ENCODE measurements at regions not wholly inside any gene's neighbourhood (a gene's known extent, or its start where the extent isn't known, plus 50 kb on each side); places are given as distances from the start of the nearest gene placed in this dataset.

DNA sequence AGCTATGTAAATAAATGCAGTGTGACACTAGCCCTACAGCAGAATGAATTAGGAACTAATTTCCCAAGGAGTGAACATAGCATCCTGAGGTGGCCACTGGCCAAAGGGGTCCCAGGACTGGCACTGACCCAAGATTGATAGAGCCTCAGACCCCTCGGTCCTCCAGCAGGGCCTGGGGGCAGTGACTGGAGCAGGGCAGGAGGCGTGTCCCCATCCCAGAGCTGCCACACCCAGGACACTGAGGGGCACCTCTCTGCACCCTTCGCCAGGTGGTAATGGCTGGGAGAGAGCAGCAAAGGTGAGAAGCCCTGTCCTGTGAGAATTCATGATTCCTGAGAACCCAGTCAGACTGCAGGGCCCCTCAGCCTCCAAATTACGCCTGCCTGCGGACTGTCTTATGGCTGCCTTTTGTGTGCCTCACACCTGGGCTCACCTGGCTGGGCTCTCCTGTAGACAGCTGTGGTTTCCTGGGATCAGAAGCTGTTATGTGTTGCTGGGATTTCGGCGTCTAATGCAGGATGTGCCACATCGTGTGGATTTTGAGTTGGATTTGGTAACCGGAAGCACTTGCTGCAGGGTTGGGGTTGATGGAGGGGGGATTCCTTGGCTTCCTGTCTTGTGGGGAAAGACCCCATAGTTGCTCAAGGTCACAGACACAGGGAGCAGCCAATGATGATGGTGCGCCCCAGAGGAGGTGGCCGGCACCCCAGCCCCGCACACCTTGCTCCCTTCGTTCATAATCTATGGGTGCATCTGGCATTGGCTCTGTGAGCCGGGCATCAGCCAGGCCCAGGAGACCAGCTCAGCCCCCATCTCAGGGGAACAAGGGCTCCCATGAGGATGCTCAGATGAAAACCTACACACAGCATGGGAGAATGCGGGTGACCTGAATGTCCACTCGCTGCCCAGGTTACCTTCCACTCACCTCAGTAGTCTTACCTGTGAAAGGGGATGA is 582.9 kb downstream of the BRD1 start:
- no peaks in the 10 kb centered on the region for H3K4me1 ChIP-seq (ENCODE audit: control insufficient read depth, insufficient read depth, low read length)
- no peaks in the 10 kb centered on the region for H3K9me3 ChIP-seq (ENCODE audit: control insufficient read depth, insufficient read depth, low read depth, low read length)
- H3K27ac ChIP-seq (ENCODE audit: extremely low read depth, low read depth, low read length) = no peak overlapping the region
- H3K4me3 ChIP-seq (ENCODE audit: low read depth, low read length) = no peak overlapping the region
- POLR2A ChIA-PET = no interaction called here
- no peaks in the 10 kb centered on the region for H3K36me3 ChIP-seq (ENCODE audit: control insufficient read depth in 2 of 2, insufficient read depth in 1 of 2, low read length in 2 of 2)
- no peak for TF ChIP-seq ZNF549 (tag by site-specific recombination; IDR thresholded peaks at IDR 0.05)
- CTCF ChIA-PET = interaction anchor here (0.6 to 0.7 kb wide), 2 partner anchors 58 to 60 kb away, joined by 3 to 4 read pairs; no protein-coding TSS in a partner anchor

DNA sequence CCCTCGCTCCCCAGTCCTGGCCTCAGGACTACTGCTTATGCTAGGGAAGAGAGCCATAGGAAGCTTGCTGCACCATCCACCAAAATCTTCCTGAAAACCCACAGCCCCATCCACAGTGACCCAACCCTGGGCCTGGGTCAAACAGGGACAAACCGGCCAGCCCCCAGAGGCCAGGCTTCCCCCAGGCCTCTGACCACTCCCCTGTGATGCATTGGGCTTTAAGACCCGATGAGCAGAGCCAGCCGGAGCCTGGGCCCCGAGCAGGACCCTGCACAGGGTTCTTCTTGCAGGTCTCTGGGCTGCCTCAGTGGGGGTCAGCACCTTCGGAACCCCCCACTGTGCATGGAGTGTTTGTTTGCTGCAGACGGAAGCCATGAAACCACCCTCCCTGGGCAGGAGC is 583.7 kb downstream of the BRD1 start:
- CTCF ChIA-PET = no interaction called here
- POLR2A ChIA-PET = no interaction called here
- Histone ChIP-seq H3K9me3 (ENCODE audit: control insufficient read depth, insufficient read depth, low read depth, low read length) (no peaks in the 10 kb centered on the region), H3K4me1 (ENCODE audit: control insufficient read depth, insufficient read depth, low read length) (no peaks in the 10 kb centered on the region), H3K27ac (ENCODE audit: extremely low read depth, low read depth, low read length) (no peak overlapping the region), H3K4me3 (ENCODE audit: low read depth, low read length) (no peak overlapping the region), H3K36me3 (ENCODE audit: control insufficient read depth in 2 of 2, insufficient read depth in 1 of 2, low read length in 2 of 2) (no peaks in the 10 kb centered on the region)
- TF ChIP-seq HOXA7 (CRISPR knock-in tag; IDR thresholded peaks at IDR 0.05; ENCODE audit: borderline replicate concordance) = no peak
- TF ChIP-seq ZNF140 (tag by site-specific recombination; IDR thresholded peaks at IDR 0.05) = no peak
- TF ChIP-seq, protein P1, sequence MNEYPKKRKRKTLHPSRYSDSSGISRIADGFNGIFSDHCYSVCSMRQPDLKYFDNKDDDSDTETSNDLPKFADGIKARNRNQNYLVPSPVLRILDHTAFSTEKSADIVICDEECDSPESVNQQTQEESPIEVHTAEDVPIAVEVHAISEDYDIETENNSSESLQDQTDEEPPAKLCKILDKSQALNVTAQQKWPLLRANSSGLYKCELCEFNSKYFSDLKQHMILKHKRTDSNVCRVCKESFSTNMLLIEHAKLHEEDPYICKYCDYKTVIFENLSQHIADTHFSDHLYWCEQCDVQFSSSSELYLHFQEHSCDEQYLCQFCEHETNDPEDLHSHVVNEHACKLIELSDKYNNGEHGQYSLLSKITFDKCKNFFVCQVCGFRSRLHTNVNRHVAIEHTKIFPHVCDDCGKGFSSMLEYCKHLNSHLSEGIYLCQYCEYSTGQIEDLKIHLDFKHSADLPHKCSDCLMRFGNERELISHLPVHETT (tag by site-specific recombination; IDR thresholded peaks at IDR 0.05) = no peak
- no peak for TF ChIP-seq RBAK (tag by site-specific recombination; IDR thresholded peaks at IDR 0.05)

DNA sequence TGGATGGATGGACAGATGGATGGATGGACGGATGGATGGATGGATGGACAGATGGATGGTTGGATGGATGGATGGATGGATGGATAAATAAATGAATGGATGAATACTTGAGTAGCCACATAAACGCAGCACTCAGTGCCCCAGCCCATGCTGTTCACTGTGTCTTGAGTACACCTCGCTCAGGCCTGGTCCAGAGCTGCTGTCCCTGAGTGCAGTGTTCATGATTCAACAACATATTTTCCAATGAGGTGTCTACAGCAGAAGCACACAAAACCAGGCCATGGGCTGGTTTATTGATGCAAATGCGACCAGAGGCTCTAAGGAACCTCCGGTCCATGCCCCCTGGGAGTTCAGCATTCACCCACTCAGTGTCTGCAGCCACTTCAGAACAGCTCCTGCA is 584.3 kb downstream of the BRD1 start:
- no peaks in the 10 kb centered on the region for H3K9me3 ChIP-seq (ENCODE audit: control insufficient read depth, insufficient read depth, low read depth, low read length)
- TF ChIP-seq ZNF366 (tag by site-specific recombination; conservative IDR thresholded peaks at IDR 0.05) = peak; percentile 66
- TF ChIP-seq ZNF223 (tag by site-specific recombination; IDR thresholded peaks at IDR 0.05) = no peak
- H3K27ac ChIP-seq (ENCODE audit: extremely low read depth, low read depth, low read length) = no peak overlapping the region
- CTCF ChIA-PET = no interaction called here
- no peaks in the 10 kb centered on the region for H3K4me1 ChIP-seq (ENCODE audit: control insufficient read depth, insufficient read depth, low read length)
- POLR2A ChIA-PET = no interaction called here
- no peak overlapping the region for H3K4me3 ChIP-seq (ENCODE audit: low read depth, low read length)
- H3K36me3 ChIP-seq (ENCODE audit: control insufficient read depth in 2 of 2, insufficient read depth in 1 of 2, low read length in 2 of 2) = no peaks in the 10 kb centered on the region

DNA sequence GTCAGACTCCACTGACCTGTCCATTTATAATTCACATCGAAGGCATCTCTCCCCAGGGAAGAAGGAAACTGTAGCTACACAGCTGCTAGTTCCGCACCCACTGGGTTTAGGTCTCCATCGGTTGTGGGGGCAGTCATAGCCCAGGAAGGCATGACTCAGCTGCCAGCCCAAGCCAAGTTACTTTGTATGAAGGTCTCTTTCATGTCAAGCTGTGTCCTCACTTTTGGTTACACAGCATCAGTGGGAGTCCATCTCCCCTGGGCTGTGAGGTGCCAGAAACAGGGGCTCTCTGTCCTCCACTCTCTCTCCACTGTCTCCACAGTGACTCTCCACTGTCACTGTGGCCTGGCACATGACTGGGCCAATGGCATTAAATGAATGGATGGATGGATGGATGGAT is 585.2 kb downstream of the BRD1 start:
- Histone ChIP-seq H3K9me3 (ENCODE audit: control insufficient read depth, insufficient read depth, low read depth, low read length) (no peaks in the 10 kb centered on the region), H3K4me3 (ENCODE audit: low read depth, low read length) (no peak overlapping the region), H3K36me3 (ENCODE audit: control insufficient read depth in 2 of 2, insufficient read depth in 1 of 2, low read length in 2 of 2) (no peaks in the 10 kb centered on the region), H3K4me1 (ENCODE audit: control insufficient read depth, insufficient read depth, low read length) (no peaks in the 10 kb centered on the region), H3K27ac (ENCODE audit: extremely low read depth, low read depth, low read length) (no peak overlapping the region)
- ChIA-PET POLR2A (no interaction called here), CTCF (no interaction called here)
- TF ChIP-seq, protein P2, sequence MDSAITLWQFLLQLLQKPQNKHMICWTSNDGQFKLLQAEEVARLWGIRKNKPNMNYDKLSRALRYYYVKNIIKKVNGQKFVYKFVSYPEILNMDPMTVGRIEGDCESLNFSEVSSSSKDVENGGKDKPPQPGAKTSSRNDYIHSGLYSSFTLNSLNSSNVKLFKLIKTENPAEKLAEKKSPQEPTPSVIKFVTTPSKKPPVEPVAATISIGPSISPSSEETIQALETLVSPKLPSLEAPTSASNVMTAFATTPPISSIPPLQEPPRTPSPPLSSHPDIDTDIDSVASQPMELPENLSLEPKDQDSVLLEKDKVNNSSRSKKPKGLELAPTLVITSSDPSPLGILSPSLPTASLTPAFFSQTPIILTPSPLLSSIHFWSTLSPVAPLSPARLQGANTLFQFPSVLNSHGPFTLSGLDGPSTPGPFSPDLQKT (IDR thresholded peaks at IDR 0.05; ENCODE audit: borderline replicate concordance, low read depth, low read length) = no peak
- peak; percentile 63 for TF ChIP-seq ZIC2 (tag by site-specific recombination; IDR thresholded peaks at IDR 0.05)

DNA sequence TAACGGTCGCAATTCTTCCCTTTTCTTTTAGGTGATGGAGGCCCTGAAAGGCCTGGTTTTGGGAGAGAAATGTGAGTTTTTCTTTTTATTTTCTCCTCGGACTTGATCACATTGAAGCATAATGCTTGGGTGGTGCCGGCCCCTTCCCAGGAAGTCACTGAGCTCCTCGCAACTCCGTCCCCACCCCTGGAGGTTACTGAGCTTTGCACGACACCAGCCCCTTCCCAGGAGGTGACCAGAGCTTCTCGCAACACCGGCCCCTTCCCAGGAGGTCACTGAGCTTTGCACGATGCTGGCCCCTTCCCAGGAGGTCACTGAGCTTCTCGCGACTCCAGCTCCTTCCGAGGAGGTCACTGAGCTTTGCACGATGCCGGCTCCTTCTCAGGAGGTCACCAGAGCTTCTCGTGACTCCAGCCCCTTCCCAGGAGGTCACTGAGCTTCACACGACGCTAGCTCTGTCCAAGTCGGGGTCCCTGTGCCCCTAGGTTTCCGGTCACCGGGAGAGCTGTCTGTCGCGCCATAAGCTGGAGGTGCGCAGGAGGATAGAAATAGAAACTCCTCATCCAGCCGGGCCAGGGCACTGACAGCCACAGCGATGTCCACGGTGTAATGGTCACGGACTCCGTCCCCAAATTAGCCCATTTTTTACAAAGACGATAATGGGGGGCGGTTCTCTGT is 586.4 kb downstream of the BRD1 start:
- Histone ChIP-seq H3K4me1 (ENCODE audit: control insufficient read depth, insufficient read depth, low read length) (no peaks in the 10 kb centered on the region), H3K9me3 (ENCODE audit: control insufficient read depth, insufficient read depth, low read depth, low read length) (no peaks in the 10 kb centered on the region), H3K27ac (ENCODE audit: extremely low read depth, low read depth, low read length) (no peak overlapping the region), H3K36me3 (ENCODE audit: control insufficient read depth in 2 of 2, insufficient read depth in 1 of 2, low read length in 2 of 2) (no peaks in the 10 kb centered on the region), H3K4me3 (ENCODE audit: low read depth, low read length) (no peak overlapping the region)
- ChIA-PET CTCF (interaction anchor here (0.6 kb wide), 1 partner anchor 519 kb away, joined by 4 read pairs; no protein-coding TSS in a partner anchor), POLR2A (no interaction called here)
- TF ChIP-seq TRIM28 (IDR thresholded peaks at IDR 0.05; ENCODE audit: borderline replicate concordance, low read length) = no peak
- TF ChIP-seq KLF7 (tag by site-specific recombination; IDR thresholded peaks at IDR 0.05; ENCODE audit: borderline replicate concordance) = no peak
- TF ChIP-seq, protein P3, sequence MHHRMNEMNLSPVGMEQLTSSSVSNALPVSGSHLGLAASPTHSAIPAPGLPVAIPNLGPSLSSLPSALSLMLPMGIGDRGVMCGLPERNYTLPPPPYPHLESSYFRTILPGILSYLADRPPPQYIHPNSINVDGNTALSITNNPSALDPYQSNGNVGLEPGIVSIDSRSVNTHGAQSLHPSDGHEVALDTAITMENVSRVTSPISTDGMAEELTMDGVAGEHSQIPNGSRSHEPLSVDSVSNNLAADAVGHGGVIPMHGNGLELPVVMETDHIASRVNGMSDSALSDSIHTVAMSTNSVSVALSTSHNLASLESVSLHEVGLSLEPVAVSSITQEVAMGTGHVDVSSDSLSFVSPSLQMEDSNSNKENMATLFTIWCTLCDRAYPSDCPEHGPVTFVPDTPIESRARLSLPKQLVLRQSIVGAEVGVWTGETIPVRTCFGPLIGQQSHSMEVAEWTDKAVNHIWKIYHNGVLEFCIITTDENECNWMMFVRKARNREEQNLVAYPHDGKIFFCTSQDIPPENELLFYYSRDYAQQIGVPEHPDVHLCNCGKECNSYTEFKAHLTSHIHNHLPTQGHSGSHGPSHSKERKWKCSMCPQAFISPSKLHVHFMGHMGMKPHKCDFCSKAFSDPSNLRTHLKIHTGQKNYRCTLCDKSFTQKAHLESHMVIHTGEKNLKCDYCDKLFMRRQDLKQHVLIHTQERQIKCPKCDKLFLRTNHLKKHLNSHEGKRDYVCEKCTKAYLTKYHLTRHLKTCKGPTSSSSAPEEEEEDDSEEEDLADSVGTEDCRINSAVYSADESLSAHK (tag by site-specific recombination; IDR thresholded peaks at IDR 0.05) = no peak
- TF ChIP-seq, protein P4, sequence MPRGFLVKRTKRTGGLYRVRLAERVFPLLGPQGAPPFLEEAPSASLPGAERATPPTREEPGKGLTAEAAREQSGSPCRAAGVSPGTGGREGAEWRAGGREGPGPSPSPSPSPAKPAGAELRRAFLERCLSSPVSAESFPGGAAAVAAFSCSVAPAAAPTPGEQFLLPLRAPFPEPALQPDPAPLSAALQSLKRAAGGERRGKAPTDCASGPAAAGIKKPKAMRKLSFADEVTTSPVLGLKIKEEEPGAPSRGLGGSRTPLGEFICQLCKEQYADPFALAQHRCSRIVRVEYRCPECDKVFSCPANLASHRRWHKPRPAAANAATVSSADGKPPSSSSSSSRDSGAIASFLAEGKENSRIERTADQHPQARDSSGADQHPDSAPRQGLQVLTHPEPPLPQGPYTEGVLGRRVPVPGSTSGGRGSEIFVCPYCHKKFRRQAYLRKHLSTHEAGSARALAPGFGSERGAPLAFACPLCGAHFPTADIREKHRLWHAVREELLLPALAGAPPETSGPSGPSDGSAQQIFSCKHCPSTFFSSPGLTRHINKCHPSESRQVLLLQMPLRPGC (tag by site-specific recombination; IDR thresholded peaks at IDR 0.05) = no peak
- no peak for TF ChIP-seq SALL2 (tag by site-specific recombination; IDR thresholded peaks at IDR 0.05; ENCODE audit: borderline replicate concordance)
